H1 (cell line): ENCODE measurements at regions not wholly inside any gene's neighbourhood (a gene's known extent, or its start where the extent isn't known, plus 50 kb on each side); places are given as distances from the start of the nearest gene placed in this dataset.

ENCODE experiments used
- CTCF ChIA-PET: fragments of 300-600 bp; sonication (Branson Sonifier 250); formaldehyde crosslinking; loops from one replicate; lab custom pipeline; 2021; ENCODE audit not compliant: partially characterized antibody; lab: Charles Lee
- POLR2A ChIA-PET: fragments of 300-600 bp; sonication (Branson Sonifier 250); formaldehyde crosslinking; loops from one replicate; lab custom pipeline; 2021; ENCODE audit warnings: inconsistent platforms; ENCODE audit not compliant: partially characterized antibody; lab: Charles Lee
- DNase-seq, 2 experiments: peaks; one replicate each; pipeline versions ENCODE4 v3.0.0 to v3.0.0-alpha.2; 2010 to 2022; ENCODE audit warnings: low spot score in 2 of 2, low read depth in 1 of 2, mixed read lengths in 1 of 2
- FAIRE-seq: peaks from 2 replicates; lab custom pipeline; 2011; peaks lifted over from hg19 to GRCh38; lab: Jason Lieb, UNC
- H2AFZ ChIP-seq: 2 replicates; pipeline ENCODE4 v1.8.1; 2012; ENCODE audit warnings: low read length, inconsistent platforms
- H2AK5ac ChIP-seq: 2 replicates; pipeline ENCODE4 v1.6.1; 2013; ENCODE audit warnings: low read depth, low read length
- H2BK120ac ChIP-seq: replicated peaks from 2 replicates; pipeline ENCODE3; 2013; ENCODE audit warnings: low read depth, low read length, inconsistent platforms
- H2BK12ac ChIP-seq: 2 replicates; pipeline ENCODE4 v1.6.1; 2013; ENCODE audit warnings: low read depth, low read length
- H2BK15ac ChIP-seq: 2 replicates; pipeline ENCODE4 v1.6.1; 2013; ENCODE audit warnings: low read length
- H2BK20ac ChIP-seq: 2 replicates; pipeline ENCODE4 v1.6.1; 2013; ENCODE audit warnings: low read length
- H2BK5ac ChIP-seq: 2 replicates; pipeline ENCODE4 v1.6.1; 2013; ENCODE audit warnings: low read depth, low read length
- H3K14ac ChIP-seq: 2 replicates; pipeline ENCODE4 v1.6.1; 2013; ENCODE audit warnings: inconsistent platforms; ENCODE audit not compliant: insufficient read length
- H3K18ac ChIP-seq: 2 replicates; pipeline ENCODE4 v1.6.1; 2013; ENCODE audit warnings: low read length; ENCODE audit errors: extremely low read depth
- H3K23ac ChIP-seq: 2 replicates; pipeline ENCODE4 v1.6.1; 2013; ENCODE audit warnings: inconsistent platforms; ENCODE audit not compliant: insufficient read length
- H3K23me2 ChIP-seq: 2 replicates; pipeline ENCODE4 v1.6.1; 2013; ENCODE audit warnings: low read depth, low read length
- H3K27ac ChIP-seq: 2 replicates; pipeline ENCODE4 v1.6.1; 2011; ENCODE audit warnings: low read depth, low read length, inconsistent platforms
- H3K27me3 ChIP-seq, 4 experiments: replicated peaks in 1 of 4; 1 replicate in 1 of 4; 2 replicates in 3 of 4; pipeline versions ENCODE4 v1.6.1 to v1.8.1; 2011 to 2013; ENCODE audit warnings: low read length in 3 of 4, mild to moderate bottlenecking in 3 of 4, inconsistent platforms in 2 of 4, mixed read lengths in 2 of 4, moderate library complexity in 1 of 4; ENCODE audit not compliant: control insufficient read depth in 3 of 4, insufficient read depth in 3 of 4; ENCODE audit errors: extremely low read depth in 1 of 4
- H3K36me3 ChIP-seq, 4 experiments: 2 replicates each; pipeline versions ENCODE4 v1.6.1 to v1.8.1; 2011 to 2013; ENCODE audit warnings: mild to moderate bottlenecking in 4 of 4, low read length in 3 of 4, moderate library complexity in 2 of 4, control low read depth in 1 of 4, inconsistent platforms in 1 of 4; ENCODE audit not compliant: insufficient read depth in 4 of 4, control insufficient read depth in 2 of 4
- H3K4ac ChIP-seq: replicated peaks from 2 replicates; pipeline ENCODE3; 2013; ENCODE audit warnings: low read length, low read depth, mixed read lengths, inconsistent platforms; ENCODE audit not compliant: insufficient read length
- H3K4me1 ChIP-seq, 4 experiments: replicated peaks in 1 of 4; 1 replicate in 1 of 4; 2 replicates in 3 of 4; pipeline versions ENCODE4 v1.6.1 to v1.8.1; 2011 to 2013; ENCODE audit warnings: low read length in 3 of 4, inconsistent platforms in 2 of 4, mixed read lengths in 1 of 4; ENCODE audit not compliant: insufficient read depth in 4 of 4, control insufficient read depth in 3 of 4
- H3K4me2 ChIP-seq, 2 experiments: 2 replicates each; pipeline versions ENCODE4 v1.6.1 to v1.8.1; 2011 to 2013; ENCODE audit warnings: low read depth in 2 of 2, low read length in 2 of 2, control low read depth in 1 of 2, inconsistent platforms in 1 of 2, mild to moderate bottlenecking in 1 of 2; ENCODE audit not compliant: insufficient read depth in 1 of 2
- H3K4me3 ChIP-seq, 4 experiments: fragments of 200-600, 300-600 bp in 1 of 4; sonication (generic), shearing (Covaris generic), sonication (Bioruptor Twin) in 1 of 4; 2 replicates each; pipeline versions ENCODE4 v1.5.1 to v1.8.1; 2011 to 2016; ENCODE audit warnings: low read length in 4 of 4, low read depth in 3 of 4, control low read depth in 2 of 4, inconsistent platforms in 2 of 4, mild to moderate bottlenecking in 2 of 4, mixed read lengths in 1 of 4, moderate library complexity in 1 of 4; ENCODE audit not compliant: insufficient read depth in 2 of 4; ENCODE audit errors: extremely low read depth in 1 of 4
- H3K56ac ChIP-seq: replicated peaks from 2 replicates; pipeline ENCODE3; 2013; ENCODE audit warnings: low read depth, mild to moderate bottlenecking, mixed read lengths, low read length, inconsistent platforms; ENCODE audit not compliant: insufficient read length
- H3K79me1 ChIP-seq: 2 replicates; pipeline ENCODE4 v1.6.1; 2013; ENCODE audit warnings: low read depth, low read length, control low read depth
- H3K79me2 ChIP-seq, 2 experiments: 2 replicates each; pipeline versions ENCODE4 v1.6.1 to v1.8.1; 2012 to 2013; ENCODE audit warnings: low read length in 2 of 2, mild to moderate bottlenecking in 2 of 2, inconsistent platforms in 1 of 2; ENCODE audit not compliant: insufficient read depth in 2 of 2, control insufficient read depth in 1 of 2
- H3K9ac ChIP-seq, 4 experiments: replicated peaks in 1 of 4; 1 replicate in 1 of 4; 2 replicates in 3 of 4; pipeline versions ENCODE4 v1.6.1 to v1.8.1; 2011 to 2013; ENCODE audit warnings: low read depth in 3 of 4, low read length in 3 of 4, control low read depth in 2 of 4, mild to moderate bottlenecking in 2 of 4, moderate library complexity in 2 of 4, inconsistent platforms in 1 of 4; ENCODE audit errors: extremely low read depth in 1 of 4
- H3K9me3 ChIP-seq, 2 experiments: 2 replicates each; pipeline versions ENCODE4 v1.6.1 to v1.8.1; 2012 to 2013; ENCODE audit warnings: mild to moderate bottlenecking in 2 of 2, moderate library complexity in 2 of 2, control low read depth in 1 of 2, inconsistent platforms in 1 of 2, low read depth in 1 of 2, low read length in 1 of 2, mixed read lengths in 1 of 2; ENCODE audit not compliant: insufficient read depth in 2 of 2
- H4K20me1 ChIP-seq, 2 experiments: replicated peaks in 1 of 2; 2 replicates each; pipeline versions ENCODE3 to v1.8.1; 2011 to 2013; ENCODE audit warnings: inconsistent platforms in 2 of 2, low read length in 2 of 2, mild to moderate bottlenecking in 1 of 2; ENCODE audit not compliant: insufficient read depth in 2 of 2, control insufficient read depth in 1 of 2
- H4K5ac ChIP-seq: 2 replicates; pipeline ENCODE4 v1.6.1; 2013; ENCODE audit warnings: low read length, low read depth, mixed read lengths, inconsistent platforms; ENCODE audit not compliant: insufficient read length
- H4K8ac ChIP-seq: 2 replicates; pipeline ENCODE4 v1.8.0; 2013; ENCODE audit warnings: mild to moderate bottlenecking, moderate library complexity, low read length, inconsistent platforms; ENCODE audit not compliant: insufficient read depth; ENCODE audit errors: extremely low read depth
- H4K91ac ChIP-seq: replicated peaks from 2 replicates; pipeline ENCODE3; 2013; ENCODE audit warnings: low read length, mixed read lengths, inconsistent platforms; ENCODE audit not compliant: insufficient read length
- EZH2 ChIP-seq: fragments of 200-600 bp; sonication (generic); IDR thresholded peaks from 2 replicates; pipeline ENCODE4 v1.7.1; 2012; ENCODE audit warnings: low read depth, mild to moderate bottlenecking, moderate library complexity, low read length, inconsistent platforms; ENCODE audit not compliant: severe bottlenecking
- FOSL1 ChIP-seq: IDR thresholded peaks from 2 replicates; pipeline ENCODE4 v1.6.1; 2011; ENCODE audit warnings: mild to moderate bottlenecking, low read depth, low read length, moderate library complexity; ENCODE audit not compliant: insufficient read depth
- JUND ChIP-seq: IDR thresholded peaks from 2 replicates; pipeline ENCODE4 v1.6.1; 2011; ENCODE audit warnings: mild to moderate bottlenecking, improper control_type of control experiment, low read length
- RFX5 ChIP-seq: IDR thresholded peaks from 2 replicates; pipeline ENCODE4 v1.6.1; 2011; ENCODE audit warnings: low read depth, low read length, improper control_type of control experiment, borderline replicate concordance
- WGBS, 2 experiments: shearing (Covaris generic) in 1 of 2; methylation state at CpG; one replicate each; pipeline versions ENCODE4 v1.1.6 to v1.1.7; 2013 to 2015; ENCODE audit warnings: low lambda C conversion rate in 2 of 2, mixed read lengths in 2 of 2, inconsistent platforms in 1 of 2, low coverage in 1 of 2, missing lambda C conversion rate in 1 of 2; ENCODE audit not compliant: insufficient replicate concordance in 2 of 2, insufficient coverage in 1 of 2, insufficient read length in 1 of 2; ENCODE audit errors: extremely low coverage in 1 of 2, missing lambda C conversion rate in 1 of 2; 5-methylcytosine and 5-hydroxymethylcytosine counted together

- ChIA-PET CTCF (interaction anchor here (3.1 kb wide), 1 partner anchor 13 kb away, joined by 8 read pairs; no protein-coding TSS in a partner anchor), POLR2A (interaction anchor here (0.6 to 1.2 kb wide), 2 partner anchors 13 to 107 kb away, joined by 3 read pairs; no protein-coding TSS in a partner anchor)
- no peak overlapping the region for H2BK120ac ChIP-seq
- no peak overlapping the region for H2BK20ac ChIP-seq
- no peaks in the 10 kb centered on the region for H3K79me1 ChIP-seq
- H3K4me1 ChIP-seq = no peaks in the 10 kb centered on the region
- FAIRE-seq (no peak), DNase-seq (no peak)
- H2AK5ac ChIP-seq = no peak overlapping the region
- no peak overlapping the region for H3K4me3 ChIP-seq
- no peaks in the 10 kb centered on the region for H3K23me2 ChIP-seq
- no peak overlapping the region for H3K9ac ChIP-seq
- no peak overlapping the region for H4K91ac ChIP-seq
- no peak overlapping the region for H3K56ac ChIP-seq
- H3K18ac ChIP-seq = no peak overlapping the region; the same call in 1 of the 2 replicates
- H3K4ac ChIP-seq = no peak overlapping the region
- TF ChIP-seq FOSL1 (no peak), JUND (no peak), RFX5 (no peak), EZH2 (no peak)
- H4K8ac ChIP-seq = no peak overlapping the region
- no peak overlapping the region for H2BK15ac ChIP-seq
- H4K5ac ChIP-seq = no peak overlapping the region
- H2BK5ac ChIP-seq = no peak overlapping the region
- H3K79me2 ChIP-seq = no peaks in the 10 kb centered on the region
- H3K23ac ChIP-seq = no peak overlapping the region
- H2BK12ac ChIP-seq = no peak overlapping the region
- H3K14ac ChIP-seq = no peak overlapping the region
- H3K36me3 ChIP-seq = no peaks in the 10 kb centered on the region
- H3K27me3 ChIP-seq = peaks cover 0 to 2% (median 0%) of the 10 kb centered on the region in 4 experiments; a peak in 1 of 7 replicates
- H4K20me1 ChIP-seq = no peaks in the 10 kb centered on the region
- no peak overlapping the region for H3K27ac ChIP-seq
- no peak overlapping the region for H3K4me2 ChIP-seq
- 79% methylated on average over 5 of the region's 5 CpGs; no CpG with 5 or more reads in 1 of the 2 experiments for whole genome bisulfite sequencing, 2 experiments
- no peaks in the 10 kb centered on the region for H3K9me3 ChIP-seq
- no peak overlapping the region for H2AFZ ChIP-seq
Observed at GRCh38 chr14:65346895-65347294, 65.6 kb upstream of the FUT8 start.
